GM19240 (cell line): ENCODE measurements at regions not wholly inside any gene's neighbourhood (a gene's known extent, or its start where the extent isn't known, plus 50 kb on each side); places are given as distances from the start of the nearest gene placed in this dataset.

Source experiments
- DNase-seq: peaks from one replicate; pipeline ENCODE4 v3.0.0; 2011; ENCODE audit warnings: low spot score; ENCODE audit not compliant: insufficient read length

DNA sequence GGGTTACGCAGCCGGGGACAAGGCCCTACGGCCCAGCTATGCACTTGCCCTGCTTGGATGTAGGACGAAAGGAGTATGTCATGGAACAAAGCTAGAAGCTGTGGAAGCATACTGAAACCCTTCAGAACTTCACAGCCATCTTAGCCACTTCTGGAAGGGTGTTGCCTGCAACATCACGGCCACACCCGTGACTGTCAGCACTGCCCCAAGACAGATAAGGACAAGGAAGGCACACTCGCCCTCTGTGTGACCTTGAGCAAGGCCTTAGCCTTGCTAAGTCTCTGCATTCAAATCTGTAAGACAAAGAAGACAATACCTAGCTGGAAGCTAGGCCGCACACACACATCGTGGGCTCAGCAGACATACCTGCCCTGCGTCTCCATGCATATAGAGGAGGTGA, 352.5 kb upstream of the MGMT start:
- no peak for DNase-seq

DNA sequence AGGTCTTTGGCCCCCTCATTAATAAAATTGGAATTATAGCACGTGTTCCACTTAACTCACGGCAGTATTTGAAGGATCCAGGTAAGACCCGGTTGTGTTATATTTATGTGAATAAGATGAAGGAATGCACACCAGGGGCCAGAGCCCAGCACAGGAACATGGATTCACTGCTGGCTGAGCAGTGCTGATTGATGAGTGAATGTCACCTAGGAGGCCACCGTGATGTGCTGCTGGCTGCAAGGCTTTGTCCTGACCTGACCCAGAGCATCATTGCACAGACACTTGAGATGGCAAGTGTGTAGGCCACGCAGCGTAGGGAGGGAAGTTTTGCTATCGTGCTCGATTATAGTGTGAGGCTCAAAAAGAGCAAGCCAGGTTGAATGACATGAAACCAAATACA, 350.7 kb upstream of the MGMT start:
- no peak for DNase-seq

DNA sequence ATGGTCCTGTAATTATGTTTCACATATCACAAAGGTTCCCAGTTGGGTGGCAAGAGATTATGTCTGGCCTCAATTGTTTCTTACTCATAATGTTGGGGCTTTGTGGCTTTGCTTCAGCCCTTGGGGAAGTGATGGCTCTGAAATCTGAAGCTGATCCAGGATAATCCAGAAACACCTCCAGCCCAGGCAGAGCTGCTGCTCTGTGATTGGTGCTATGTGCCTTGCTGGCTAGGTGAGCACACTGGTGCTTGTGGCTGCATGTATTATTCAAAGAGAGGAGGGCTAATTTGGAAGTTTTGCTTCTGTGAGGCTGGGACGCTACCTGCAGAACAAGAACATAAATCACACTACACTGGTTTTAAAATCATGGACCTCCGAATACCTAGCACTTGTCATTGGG, 346.6 kb upstream of the MGMT start:
- DNase-seq: no peak

DNA sequence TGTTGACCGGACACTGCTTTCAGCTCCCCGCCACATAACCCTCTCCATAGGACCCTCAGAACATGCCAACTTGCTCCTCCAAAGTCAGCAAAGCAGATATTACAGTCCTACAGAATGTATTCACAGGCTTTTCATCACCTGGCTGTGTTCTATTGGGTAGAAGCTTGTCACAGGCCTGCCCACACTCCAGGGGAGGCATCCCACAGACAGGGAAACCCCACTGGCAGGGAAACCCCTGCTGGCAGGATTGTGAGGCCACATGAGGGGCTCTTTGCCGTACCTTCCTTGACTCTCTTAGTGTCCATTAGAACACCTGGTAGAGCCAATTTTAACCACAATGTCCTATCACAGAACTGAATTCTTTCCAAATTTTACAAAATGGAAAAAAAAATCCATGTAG, 344.2 kb upstream of the MGMT start:
- DNase-seq: no peak

DNA sequence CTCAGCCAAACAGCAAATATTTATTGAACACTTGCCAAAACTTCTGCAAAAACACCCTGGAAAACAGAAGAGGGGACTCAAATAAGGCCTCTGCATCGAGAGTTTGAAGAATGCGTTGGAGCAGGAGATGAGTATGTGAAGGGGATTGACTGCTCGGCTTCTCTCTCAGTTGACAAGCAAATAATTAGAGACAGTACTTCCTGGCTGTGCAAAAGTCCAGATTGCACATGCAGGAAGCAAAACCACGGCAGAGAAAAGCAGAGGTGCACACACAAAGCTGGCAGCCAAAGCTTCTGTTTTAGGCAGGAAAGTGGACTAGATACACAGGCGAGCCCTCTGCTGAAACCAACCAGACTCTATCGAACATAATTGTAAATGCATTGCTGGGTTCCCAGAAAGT, 343.6 kb upstream of the MGMT start:
- no peak for DNase-seq

DNA sequence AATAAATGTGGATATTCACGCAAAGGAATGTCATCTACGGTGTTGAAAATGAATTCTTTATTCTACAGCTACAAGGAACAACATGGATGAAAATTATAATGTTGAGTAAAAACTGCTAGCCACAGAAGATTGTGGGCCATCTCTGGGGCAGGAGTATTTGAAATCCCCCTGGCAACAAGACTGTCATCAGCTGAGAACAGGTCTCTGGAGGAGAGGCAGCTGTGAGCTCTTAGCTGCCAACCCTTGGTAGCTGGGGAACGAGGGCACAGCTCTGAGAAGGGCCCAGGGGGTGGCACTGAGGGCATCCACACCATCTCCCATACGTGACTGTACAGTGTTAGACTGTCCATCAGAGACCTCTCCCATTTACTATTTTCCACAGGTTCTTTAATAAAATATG, 340.1 kb upstream of the MGMT start:
- no peak for DNase-seq

DNA sequence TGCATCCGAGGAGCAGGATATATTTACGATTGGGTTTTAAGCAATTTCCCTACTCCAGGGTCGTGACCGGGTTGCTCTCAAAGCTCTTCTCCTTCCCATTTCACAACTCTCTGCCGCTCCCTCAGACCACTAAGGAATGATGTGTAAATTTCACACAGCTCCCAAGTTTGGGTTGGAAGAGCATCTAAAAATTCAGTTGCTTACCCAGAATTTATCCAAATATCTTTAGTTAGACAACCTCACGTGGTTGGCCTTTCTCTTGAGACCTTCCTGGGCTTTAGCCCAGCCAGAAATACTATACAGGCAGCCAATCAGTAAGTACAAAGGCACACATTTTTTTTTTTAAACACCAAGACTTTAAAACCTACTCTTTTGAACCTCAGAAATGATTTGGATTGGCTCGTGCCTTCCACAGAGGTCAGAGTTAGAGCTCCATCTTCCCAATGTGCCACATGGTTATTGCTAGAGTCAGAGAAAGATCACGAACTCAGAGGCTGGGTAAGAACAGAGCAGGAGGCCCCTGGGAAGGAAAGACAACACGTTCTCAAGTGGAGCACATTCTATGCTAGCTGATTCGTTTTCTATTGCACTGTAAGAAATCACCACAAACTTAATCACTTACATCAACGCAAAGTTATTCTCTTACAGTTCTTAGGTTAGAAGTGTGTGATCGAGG, 335.4 kb upstream of the MGMT start:
- DNase-seq: no peak

DNA sequence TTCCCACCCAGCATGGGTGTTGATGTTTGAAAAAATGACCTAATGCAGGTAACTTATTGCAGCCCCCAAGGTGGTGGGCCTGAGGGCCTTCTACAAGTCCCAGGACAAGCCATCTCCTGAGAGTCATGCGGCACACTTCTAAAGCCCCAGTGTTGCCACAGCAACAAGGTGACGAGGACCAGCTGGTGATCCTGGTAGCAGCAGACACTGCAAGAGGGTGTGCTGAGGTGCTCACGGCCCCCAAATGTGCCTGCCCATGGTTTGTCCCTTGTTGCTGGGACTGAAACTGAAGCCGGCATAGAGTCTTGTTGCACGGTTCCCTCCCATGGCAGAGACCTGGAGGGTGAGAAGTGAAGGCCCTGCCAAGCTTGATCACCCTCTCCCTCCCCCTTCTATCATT, 333.2 kb upstream of the MGMT start:
- DNase-seq: no peak

DNA sequence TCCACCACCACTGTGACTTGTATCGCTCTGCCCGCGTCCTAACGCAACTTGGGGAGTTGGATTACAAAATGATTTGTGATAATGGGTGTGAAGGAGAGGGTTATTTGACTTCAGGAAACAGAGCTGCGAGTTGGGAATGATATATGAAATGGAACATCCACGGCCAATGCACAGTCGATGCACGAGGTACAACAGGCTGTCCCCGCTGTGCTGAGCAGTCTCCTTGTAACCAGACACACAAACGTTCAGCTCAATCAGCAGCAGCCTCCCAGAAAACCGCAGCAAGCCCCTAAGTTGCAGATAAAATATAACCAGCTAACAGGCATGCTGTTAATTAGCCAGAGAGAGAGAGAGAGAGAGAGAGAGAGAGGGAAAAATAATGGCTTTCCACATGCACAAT, 332.7 kb upstream of the MGMT start:
- no peak for DNase-seq

DNA sequence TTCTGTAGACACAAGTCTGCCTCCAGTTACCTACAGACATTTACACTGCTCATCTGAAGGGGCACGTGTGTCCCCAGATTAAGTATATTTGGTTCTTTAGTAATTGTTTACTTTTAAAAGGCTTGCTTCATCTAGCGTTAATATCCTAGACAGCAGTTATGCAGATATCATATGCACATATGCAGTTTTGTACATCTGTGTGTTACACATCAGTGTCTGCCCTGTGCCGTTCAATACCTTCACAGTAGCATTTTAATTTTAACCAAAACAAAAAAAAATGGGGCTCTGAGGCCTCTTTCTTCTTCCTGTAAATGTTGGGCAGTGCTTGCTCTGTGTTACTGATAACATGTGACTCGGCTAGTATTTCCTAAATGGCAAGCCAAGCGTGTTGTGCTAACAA, 331.4 kb upstream of the MGMT start:
- no peak for DNase-seq

DNA sequence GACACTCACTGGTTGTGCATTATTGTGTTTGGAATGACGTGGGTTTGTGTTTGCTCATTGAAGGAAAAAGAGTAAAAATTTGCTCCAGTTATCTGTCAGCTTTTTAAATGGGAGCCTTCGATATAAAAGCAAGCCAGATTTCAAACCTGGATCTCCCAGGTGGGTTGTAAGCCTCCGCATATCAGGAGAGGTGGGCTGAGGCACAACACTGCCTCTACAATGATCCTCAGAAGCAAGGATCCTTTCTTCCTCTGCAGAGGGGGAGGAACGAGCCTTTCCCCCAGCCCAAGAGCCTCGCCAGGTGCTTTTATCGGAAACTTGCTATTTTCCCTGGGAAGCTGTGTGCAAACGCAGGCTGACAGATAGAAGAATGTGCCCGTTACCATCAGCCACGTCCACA, 331.0 kb upstream of the MGMT start:
- no peak for DNase-seq

DNA sequence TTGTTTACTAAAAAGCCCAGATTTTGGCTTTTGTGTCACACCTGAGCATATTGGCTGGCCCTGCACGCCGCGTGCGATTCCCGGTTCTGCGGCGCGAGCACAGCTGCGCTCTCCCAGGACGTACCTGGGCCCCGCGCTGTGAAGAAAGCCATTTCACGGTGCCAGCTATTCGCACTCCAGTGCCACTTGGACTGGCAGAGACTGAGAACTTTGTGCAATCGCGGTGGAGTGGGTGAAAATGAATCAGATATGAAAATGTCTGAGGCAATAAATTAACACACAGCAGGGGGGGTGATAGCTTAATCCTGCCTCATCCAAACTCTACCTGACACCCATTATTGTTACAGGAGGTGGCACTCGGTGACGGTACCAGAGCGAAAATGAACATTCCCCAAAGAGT, 330.1 kb upstream of the MGMT start:
- DNase-seq: no peak

DNA sequence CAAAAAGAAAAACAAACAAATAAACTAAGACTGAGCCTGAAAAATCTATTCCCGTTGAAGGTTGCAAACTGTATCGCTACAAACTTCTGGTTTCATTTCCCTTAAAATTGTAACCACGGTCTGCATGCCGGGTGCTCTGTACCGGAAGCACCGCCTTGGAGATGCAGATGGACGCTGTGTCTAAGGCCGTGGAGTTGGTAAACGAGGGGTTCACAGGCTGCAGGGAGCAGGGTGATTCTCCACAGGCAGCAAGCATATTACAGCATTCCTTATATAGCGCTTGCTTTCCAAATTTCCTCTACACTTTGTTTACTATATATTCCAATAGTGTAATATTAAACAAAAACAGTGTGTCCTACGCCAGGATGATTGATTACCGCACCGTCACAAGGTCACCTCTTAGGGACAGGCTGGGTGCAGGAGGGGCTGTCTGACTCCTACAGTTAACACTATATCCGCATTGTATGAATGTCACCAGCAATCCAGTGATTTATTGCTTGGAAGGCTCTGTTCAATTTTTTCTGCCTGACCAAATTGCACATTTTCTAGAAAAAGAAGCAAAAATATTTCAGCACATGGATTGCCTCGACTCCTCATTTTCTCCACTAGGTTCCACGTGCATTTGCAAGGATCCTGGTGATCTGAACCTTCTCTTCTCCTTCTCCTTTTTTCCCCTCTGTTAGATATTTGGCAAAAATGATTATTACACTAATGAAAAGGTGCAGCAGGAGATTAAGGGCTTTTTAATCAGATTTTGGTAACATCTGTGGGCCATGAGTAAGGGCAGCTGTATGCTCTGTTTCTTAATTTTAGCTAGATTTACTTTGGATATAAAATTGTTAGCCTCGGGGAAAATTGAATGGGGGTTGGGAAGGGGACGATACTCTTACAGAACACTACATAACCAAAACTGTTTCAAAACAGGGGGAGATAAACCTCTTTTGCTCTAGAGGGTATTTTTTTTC, 325.8 kb upstream of the MGMT start:
- no peak for DNase-seq

DNA sequence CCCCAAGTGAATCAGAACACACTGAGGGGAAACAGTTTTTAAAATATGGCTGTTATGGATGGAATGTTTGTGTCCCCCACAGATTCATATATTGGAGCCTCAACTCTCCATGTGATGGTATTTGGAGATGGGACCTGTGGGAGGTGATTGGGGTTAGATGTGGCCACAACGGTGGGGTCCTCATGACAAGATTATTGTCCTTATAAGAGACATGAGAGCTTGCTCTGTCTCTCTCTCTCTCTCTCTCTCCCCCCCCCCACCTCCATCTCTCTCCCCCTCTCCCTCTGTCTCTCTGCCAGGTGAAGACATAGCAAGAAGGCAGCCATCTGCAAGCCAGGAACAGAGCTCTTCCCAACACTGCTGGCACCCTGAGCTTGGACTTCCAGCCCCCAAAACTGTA, 315.8 kb upstream of the MGMT start:
- no peak for DNase-seq

DNA sequence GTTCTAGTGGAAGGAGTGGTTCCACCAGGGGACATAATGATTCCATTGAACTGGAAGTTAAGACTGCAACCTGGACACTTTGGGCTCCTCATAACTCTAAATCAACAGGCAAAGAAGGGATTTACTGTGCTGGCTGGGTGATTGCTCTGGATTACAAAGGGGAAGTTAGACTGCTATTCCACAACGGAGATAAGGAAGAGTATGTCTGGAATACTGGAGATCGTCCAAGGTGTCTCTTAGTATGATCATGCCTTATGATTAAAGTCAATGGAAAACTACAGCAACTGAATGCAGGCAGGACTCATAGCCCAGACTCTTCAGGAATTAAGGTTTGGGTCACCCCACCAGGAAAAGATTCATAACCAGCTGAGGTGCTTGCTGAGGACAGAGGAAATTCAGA, 310.6 kb upstream of the MGMT start:
- DNase-seq: no peak

DNA sequence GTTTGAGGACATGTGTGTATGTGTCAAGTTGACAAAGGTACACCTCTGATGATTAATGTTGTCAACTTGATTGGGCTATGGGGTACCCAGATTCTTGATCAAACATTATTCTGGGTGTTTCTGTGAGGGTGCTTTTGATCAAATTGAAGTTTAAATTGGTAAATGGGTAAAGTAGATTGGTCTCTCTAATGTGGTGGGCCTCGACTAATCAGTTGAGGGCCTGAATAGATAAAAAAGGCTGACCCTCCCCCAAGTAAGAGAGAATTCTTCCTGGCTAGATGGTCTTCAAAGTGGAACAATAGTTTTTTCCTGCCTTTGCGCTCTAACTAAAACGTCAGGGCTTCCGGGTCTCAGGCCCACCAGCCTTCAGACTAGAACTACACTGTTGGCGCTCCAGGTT, 309.9 kb upstream of the MGMT start:
- DNase-seq: no peak

DNA sequence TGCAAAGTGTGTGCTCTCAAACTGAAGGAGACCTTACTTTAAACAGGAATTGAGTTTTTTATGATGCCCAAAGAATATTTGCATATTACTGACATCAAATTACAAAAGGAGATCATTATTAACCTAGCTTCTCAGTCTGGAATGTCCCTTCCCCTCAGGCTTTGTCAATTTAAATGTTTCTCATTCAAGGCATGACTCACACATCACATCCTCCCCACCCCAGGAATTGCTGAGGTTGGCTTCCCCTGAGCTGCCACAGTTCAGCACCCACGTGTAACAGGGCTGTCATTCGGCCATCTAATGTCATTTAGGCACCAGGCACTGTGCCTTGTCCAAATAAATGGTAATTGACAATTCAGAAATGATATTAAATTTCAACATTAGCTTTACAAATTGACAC, 305.9 kb upstream of the MGMT start:
- DNase-seq: no peak

DNA sequence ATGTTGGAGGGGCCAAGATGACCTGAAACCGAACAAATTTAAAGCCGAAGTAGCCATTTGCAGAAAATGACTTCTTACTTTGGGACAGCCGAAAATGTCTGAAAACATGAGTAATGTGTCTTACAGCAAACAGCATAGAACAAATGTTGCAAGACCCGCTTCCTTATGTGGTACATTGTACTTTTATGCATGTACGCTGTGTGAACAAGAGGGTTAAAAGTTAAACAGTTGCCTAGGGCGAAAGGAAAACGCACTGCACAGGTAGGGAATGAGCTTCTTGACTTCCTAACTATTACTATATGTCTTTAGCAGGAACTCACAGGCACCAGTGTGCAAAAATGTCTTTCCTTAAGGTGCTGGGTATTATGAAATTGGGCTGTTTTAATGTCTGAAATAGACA, 303.5 kb upstream of the MGMT start:
- DNase-seq: no peak

DNA sequence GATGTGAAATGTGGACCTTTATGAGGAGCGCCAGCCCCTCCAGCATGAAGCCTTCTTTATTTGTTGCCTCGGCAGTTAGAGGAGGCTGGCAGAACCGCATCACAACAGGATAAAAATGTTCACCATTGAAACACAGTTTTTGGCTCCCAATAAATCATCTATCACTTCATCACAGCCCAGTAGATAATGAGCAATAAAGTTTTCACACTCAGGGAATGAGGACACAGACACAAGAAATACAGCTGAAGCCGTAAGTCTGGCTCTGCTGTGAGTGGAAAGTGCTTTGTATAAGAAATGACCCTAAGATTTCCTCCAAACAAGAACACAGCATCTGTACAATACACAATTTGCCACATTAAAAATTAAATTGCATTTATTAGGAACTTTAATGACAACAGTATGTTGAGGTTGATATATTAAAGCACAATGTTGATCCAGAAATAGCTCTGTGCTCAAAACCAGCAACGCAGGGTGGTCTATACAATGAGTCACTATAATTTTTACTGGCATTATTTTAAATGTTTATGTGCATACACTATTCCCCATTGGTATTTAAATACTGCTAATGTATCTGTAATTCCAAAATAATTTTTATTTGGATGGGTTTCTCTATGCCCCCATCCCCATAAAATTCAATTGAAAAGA, 301.8 kb upstream of the MGMT start:
- DNase-seq: no peak

DNA sequence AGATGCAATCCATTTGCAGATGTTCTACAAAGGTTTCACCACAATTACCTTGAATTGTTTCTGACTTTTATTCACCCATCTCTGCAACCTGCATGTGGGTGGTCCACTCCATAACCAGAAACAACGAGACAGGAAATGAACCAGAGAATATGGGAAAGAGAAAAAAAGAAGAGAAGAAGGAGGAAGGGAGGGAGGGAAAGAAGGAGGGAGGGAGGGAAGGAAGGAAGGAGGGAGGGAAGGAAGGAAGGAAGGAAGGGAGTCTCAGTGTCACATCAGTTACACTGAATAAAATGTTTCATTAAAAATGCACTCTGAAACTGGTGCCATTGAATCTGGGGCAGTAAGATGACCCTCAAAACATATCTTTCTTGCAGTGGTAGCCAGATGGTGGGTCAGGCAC, 301.3 kb upstream of the MGMT start:
- DNase-seq: no peak

DNA sequence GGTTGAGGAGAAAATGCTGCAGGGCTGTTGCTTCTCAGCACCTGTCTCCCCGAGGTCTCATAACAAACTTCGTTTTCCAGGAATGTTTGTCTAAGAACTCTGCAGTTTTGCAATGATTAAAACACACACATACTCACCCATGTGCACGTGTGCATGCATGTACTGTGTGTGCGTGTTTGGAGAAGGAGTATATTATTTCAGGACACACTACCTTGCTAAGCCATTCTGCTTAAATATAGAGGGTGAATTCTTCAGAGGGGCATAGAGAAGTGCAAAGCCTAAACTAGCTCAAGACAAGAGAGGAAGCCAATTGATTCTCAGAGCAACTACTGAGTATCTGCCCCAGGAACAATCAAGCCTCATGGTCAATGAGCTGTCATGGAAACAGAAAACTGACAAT, 298.4 kb upstream of the MGMT start:
- DNase-seq: no peak

DNA sequence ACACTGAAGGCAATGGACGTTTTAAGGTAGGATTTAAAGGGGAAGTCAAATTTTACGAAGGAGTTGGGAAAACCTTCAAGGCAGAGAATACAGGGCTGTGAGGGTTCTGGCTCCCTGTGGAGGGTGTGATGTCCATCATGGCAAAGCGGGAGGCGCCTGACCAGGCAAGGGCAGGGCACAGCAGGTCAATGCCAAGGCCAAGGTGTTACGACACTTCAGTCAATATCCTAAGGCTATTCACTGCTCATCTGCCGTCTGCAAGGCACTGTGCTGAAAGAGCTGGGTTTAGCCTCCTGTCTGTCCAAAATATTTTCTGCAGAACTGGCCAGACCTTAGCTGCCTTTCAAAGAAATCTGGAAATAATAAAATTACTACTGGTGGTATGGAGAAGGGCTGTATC, 297.9 kb upstream of the MGMT start:
- no peak for DNase-seq

DNA sequence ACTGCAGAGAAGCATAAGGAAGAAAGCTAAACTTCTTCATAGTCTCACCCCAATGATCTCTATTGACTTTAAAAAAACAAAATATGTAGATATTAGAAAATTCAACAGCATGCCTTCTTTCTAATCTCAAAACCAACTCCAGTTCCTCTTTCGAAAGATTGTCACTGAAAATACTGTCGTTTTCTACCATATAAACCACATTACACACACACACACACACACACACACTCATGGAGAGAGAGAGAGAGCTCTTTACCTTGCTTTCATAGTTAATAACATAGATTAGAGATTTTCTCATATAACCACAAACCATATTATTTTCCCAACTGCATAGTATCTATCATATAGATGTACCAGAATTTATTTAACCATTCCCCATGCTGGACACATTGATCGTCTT, 296.2 kb upstream of the MGMT start:
- DNase-seq: no peak
